Glutamatergic neuron (in vitro differentiated cells): ENCODE measurements at regions not wholly inside any gene's neighbourhood (a gene's known extent, or its start where the extent isn't known, plus 50 kb on each side); places are given as distances from the start of the nearest gene placed in this dataset.

Experiments
- DNase-seq: peaks from one replicate; pipeline ENCODE4 v3.0.0; 2022
- H3K27ac Mint-ChIP-seq: one replicate; pipeline ENCODE4 v1.8.0; 2020; ENCODE audit warnings: mild to moderate bottlenecking, mixed read lengths, inconsistent platforms; ENCODE audit not compliant: unreplicated experiment
- H3K27me3 Mint-ChIP-seq: one replicate; pipeline ENCODE4 v1.8.0; 2020; ENCODE audit warnings: mild to moderate bottlenecking, moderate library complexity, mixed read lengths, inconsistent platforms; ENCODE audit not compliant: unreplicated experiment
- H3K36me3 Mint-ChIP-seq: one replicate; pipeline ENCODE4 v1.8.0; 2020; ENCODE audit warnings: mild to moderate bottlenecking, mixed read lengths, inconsistent platforms; ENCODE audit not compliant: unreplicated experiment
- H3K4me1 Mint-ChIP-seq: one replicate; pipeline ENCODE4 v1.8.0; 2020; ENCODE audit warnings: mild to moderate bottlenecking, low read depth, mixed read lengths, inconsistent platforms; ENCODE audit not compliant: unreplicated experiment
- H3K4me3 Mint-ChIP-seq: one replicate; pipeline ENCODE4 v1.8.0; 2020; ENCODE audit warnings: mild to moderate bottlenecking, mixed read lengths, inconsistent platforms; ENCODE audit not compliant: unreplicated experiment
- H3K9me3 Mint-ChIP-seq: one replicate; pipeline ENCODE4 v1.8.0; 2020; ENCODE audit warnings: mild to moderate bottlenecking, moderate library complexity, mixed read lengths, inconsistent platforms; ENCODE audit not compliant: unreplicated experiment
- TF ChIP-seq, protein P1 (sequence below): fragments of 200-600 bp; sonication (generic); IDR thresholded peaks from one replicate; pipeline ENCODE4 v1.5.0; 2021; ENCODE audit not compliant: partially characterized antibody, unreplicated experiment

GRCh38 chr4:77465271-77465670 is 140.3 kb upstream of the CXCL13 start:
- H3K9me3 Mint-ChIP-seq = peaks cover 7% of the 10 kb centered on the region
- peaks cover 13% of the 10 kb centered on the region for H3K36me3 Mint-ChIP-seq
- TF ChIP-seq, protein P1, sequence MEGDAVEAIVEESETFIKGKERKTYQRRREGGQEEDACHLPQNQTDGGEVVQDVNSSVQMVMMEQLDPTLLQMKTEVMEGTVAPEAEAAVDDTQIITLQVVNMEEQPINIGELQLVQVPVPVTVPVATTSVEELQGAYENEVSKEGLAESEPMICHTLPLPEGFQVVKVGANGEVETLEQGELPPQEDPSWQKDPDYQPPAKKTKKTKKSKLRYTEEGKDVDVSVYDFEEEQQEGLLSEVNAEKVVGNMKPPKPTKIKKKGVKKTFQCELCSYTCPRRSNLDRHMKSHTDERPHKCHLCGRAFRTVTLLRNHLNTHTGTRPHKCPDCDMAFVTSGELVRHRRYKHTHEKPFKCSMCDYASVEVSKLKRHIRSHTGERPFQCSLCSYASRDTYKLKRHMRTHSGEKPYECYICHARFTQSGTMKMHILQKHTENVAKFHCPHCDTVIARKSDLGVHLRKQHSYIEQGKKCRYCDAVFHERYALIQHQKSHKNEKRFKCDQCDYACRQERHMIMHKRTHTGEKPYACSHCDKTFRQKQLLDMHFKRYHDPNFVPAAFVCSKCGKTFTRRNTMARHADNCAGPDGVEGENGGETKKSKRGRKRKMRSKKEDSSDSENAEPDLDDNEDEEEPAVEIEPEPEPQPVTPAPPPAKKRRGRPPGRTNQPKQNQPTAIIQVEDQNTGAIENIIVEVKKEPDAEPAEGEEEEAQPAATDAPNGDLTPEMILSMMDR = no peak
- H3K4me3 Mint-ChIP-seq = no peak overlapping the region
- H3K27me3 Mint-ChIP-seq = peaks cover 1% of the 10 kb centered on the region
- no peak for DNase-seq
- H3K4me1 Mint-ChIP-seq = no peaks in the 10 kb centered on the region
- no peak overlapping the region for H3K27ac Mint-ChIP-seq

DNA sequence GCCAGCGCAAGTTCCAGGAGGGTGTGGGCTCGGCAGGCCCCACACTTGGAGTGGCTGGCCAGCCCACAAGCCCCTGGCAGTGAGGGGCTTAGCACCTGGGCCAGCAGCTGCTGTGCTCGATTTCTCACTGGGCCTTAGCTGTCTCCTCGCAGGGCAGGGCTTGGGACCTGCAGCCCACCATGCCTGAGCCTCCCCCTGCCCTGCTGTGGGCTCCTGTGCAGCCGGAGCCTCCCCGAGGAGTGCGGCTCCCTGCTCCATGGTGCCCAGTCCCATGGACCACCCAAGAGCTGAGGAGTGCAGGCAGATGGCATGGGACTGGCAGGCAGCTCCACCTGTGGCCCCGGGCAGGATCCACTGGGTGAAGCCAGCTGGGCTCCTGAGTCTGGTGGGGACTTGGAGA is 139.2 kb upstream of the CXCL13 start:
- Mint-ChIP-seq H3K4me3 (no peak overlapping the region), H3K27ac (no peak overlapping the region), H3K27me3 (no peaks in the 10 kb centered on the region), H3K9me3 (peaks cover 7% of the 10 kb centered on the region), H3K36me3 (peaks cover 13% of the 10 kb centered on the region), H3K4me1 (no peaks in the 10 kb centered on the region)
- TF ChIP-seq, protein P1 = no peak
- DNase-seq = no peak

GRCh38 chr4:77471821-77472495 is 133.7 kb upstream of the CXCL13 start:
- Mint-ChIP-seq H3K36me3 (no peaks in the 10 kb centered on the region), H3K4me1 (no peaks in the 10 kb centered on the region), H3K4me3 (no peak overlapping the region), H3K9me3 (peaks cover 5% of the 10 kb centered on the region), H3K27me3 (no peaks in the 10 kb centered on the region), H3K27ac (no peak overlapping the region)
- TF ChIP-seq, protein P1 = no peak
- DNase-seq = no peak

DNA sequence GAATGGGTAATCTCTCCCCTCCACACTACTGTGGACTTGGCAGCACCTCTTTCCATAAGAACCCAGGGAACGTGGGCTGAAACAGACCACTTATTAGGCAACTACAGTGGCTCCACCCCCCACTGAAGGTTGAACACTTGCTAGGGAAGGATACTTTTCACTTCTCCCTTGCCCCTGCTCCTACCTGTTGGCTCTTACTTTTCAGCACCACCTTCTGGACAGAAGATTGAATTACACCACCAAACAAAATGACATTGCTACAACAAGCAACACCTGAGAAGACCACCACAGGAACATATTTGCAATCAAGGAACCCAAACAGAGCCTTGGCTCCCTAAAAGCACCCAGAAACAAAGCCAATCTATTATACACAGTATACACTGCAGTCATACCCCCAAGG is 132.1 kb upstream of the CXCL13 start:
- no peaks in the 10 kb centered on the region for H3K4me1 Mint-ChIP-seq
- no peak overlapping the region for H3K4me3 Mint-ChIP-seq
- no peak for DNase-seq
- no peaks in the 10 kb centered on the region for H3K27me3 Mint-ChIP-seq
- no peak overlapping the region for H3K27ac Mint-ChIP-seq
- no peaks in the 10 kb centered on the region for H3K36me3 Mint-ChIP-seq
- TF ChIP-seq, protein P1 = peak; percentile 69
- H3K9me3 Mint-ChIP-seq = peaks cover 2% of the 10 kb centered on the region

DNA sequence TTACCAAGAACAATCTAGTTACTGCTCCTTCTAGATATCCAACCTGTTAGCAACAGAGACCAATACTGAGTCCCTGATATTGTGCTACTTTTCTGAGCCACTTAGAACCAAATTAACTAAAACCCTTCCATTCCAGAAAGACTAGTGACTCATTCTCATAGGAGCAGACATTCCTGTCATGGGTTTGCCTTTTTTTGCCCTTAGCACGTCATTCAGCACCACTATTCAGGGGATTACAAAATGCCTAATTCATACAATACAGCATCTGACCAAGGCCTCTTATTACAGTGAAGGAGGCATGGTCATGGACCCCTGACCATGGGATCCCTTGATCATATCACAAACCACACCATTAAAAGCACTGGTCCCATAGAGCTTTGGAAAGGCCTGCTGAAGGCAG is 123.8 kb upstream of the CXCL13 start:
- Mint-ChIP-seq H3K27me3 (peaks cover 2% of the 10 kb centered on the region), H3K27ac (no peak overlapping the region), H3K4me3 (no peak overlapping the region), H3K9me3 (no peaks in the 10 kb centered on the region), H3K4me1 (no peaks in the 10 kb centered on the region), H3K36me3 (no peaks in the 10 kb centered on the region)
- DNase-seq = no peak
- TF ChIP-seq, protein P1 = no peak
